WERI-Rb-1 (cell line): ENCODE measurements at regions not wholly inside any gene's neighbourhood (a gene's known extent, or its start where the extent isn't known, plus 50 kb on each side); places are given as distances from the start of the nearest gene placed in this dataset.

Experiments used
- DNase-seq: peaks from one replicate; pipeline ENCODE4 v3.0.0-alpha.2; 2020
- H3K27ac ChIP-seq: fragments of 250-450 bp; sonication (Bioruptor Pico); 2 replicates; pipeline ENCODE4 v1.5.1; 2020; ENCODE audit warnings: mild to moderate bottlenecking, moderate library complexity
- H3K27me3 ChIP-seq: fragments of 250-450 bp; sonication (Bioruptor Pico); 2 replicates; pipeline ENCODE4 v1.5.1; 2021; ENCODE audit warnings: mild to moderate bottlenecking, low read depth, moderate library complexity; ENCODE audit not compliant: insufficient read depth, severe bottlenecking
- H3K36me3 ChIP-seq: fragments of 250-450 bp; sonication (Bioruptor Pico); 2 replicates; pipeline ENCODE4 v1.5.1; 2020; ENCODE audit warnings: mild to moderate bottlenecking, moderate library complexity
- H3K4me3 ChIP-seq: 2 replicates; pipeline ENCODE4 v1.5.1; 2011; ENCODE audit warnings: low read depth, mild to moderate bottlenecking, control low read depth, low read length
- H3K9me3 ChIP-seq: fragments of 250-450 bp; sonication (Bioruptor Pico); 2 replicates; pipeline ENCODE4 v1.5.1; 2021; ENCODE audit warnings: mild to moderate bottlenecking, moderate library complexity; ENCODE audit not compliant: severe bottlenecking
- TF ChIP-seq, protein P1 (sequence below): IDR thresholded peaks from 2 replicates; pipeline ENCODE4 v1.5.1; 2011; ENCODE audit warnings: low read depth, mild to moderate bottlenecking, control low read depth, inconsistent platforms, low read length

DNA sequence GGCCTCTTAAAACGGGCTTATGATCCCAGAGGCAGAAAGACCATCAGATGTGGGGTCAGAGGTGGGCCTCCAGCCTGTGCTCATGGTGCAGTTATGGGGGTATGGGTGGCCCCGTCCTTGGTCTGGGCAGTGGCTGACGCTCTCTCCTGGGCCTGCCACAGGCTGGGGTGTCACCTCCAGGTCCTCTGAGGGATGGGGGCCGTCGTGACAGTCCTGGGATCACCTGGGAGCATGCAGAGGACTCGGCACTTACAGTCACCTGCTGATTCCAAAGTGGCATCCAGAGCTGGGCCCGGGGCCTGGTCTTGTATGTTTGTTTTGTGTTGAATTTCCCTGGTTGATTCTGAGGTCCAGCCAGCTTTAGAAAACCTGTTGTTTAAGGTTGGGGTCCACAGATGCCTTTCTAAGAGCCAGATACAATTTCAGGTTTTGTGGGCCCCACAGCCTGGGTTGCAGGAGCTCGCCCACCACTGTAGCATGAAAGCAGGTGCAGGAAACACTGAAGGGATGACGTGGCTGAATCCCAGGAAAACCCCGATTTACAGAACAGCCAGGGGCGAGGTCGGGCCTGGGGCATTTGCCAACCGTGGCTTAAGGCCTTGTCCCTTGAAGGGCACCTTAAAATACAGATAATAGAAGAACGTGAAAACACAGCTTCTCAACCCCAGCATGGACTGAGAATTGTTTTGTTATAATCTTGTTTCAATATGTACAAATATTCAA, 170.7 kb upstream of the PPP2R2D start:
- TF ChIP-seq, protein P1, sequence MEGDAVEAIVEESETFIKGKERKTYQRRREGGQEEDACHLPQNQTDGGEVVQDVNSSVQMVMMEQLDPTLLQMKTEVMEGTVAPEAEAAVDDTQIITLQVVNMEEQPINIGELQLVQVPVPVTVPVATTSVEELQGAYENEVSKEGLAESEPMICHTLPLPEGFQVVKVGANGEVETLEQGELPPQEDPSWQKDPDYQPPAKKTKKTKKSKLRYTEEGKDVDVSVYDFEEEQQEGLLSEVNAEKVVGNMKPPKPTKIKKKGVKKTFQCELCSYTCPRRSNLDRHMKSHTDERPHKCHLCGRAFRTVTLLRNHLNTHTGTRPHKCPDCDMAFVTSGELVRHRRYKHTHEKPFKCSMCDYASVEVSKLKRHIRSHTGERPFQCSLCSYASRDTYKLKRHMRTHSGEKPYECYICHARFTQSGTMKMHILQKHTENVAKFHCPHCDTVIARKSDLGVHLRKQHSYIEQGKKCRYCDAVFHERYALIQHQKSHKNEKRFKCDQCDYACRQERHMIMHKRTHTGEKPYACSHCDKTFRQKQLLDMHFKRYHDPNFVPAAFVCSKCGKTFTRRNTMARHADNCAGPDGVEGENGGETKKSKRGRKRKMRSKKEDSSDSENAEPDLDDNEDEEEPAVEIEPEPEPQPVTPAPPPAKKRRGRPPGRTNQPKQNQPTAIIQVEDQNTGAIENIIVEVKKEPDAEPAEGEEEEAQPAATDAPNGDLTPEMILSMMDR: no peak
- no peaks in the 10 kb centered on the region for H3K9me3 ChIP-seq
- no peak overlapping the region for H3K27ac ChIP-seq
- no peaks in the 10 kb centered on the region for H3K27me3 ChIP-seq
- H3K36me3 ChIP-seq: no peaks in the 10 kb centered on the region
- no peak for DNase-seq
- no peak overlapping the region for H3K4me3 ChIP-seq

- Histone ChIP-seq H3K27me3 (no peaks in the 10 kb centered on the region), H3K4me3 (no peak overlapping the region), H3K27ac (no peak overlapping the region), H3K9me3 (no peaks in the 10 kb centered on the region), H3K36me3 (no peaks in the 10 kb centered on the region)
- no peak for DNase-seq
- TF ChIP-seq, protein P1: no peak
Measured at GRCh38 chr10:131730771-131731497, 169.9 kb upstream of the PPP2R2D start.

DNA sequence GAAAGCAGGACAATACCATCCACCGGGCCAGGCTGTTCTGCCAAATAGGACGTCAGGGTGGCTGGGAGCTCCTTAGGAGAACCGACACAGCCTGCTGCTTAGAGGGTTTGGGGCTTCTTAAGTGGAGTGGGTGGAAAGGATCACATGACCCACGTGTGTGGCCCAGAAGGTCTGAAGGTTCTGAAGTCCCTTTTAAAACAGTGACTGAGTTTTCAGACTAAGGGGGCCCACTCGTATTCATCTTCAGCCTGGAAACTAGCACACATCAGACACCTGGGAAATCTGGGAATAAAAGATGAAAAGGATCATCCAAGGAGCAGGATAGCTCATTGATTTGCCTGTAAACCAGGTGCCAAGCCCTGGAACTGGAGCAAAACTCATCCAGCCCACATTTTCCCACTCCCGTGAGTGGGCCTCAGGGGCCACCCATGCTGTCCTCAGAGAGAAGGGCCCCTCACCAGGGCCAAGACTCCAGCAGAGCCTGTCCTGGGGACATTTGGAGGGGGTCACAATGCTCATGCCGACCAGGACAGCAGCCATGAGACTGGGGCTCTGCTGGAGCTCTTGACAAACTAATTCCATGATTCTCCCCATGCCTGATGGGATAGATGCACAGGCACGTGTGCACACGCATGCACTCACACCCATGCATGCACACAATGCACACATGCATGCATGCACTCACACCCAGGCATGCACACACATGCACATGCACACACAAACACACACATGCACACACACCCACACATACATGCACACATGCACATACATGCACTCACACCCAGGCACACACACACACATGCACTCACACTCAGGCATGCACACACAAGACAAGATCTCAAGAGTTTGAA, 168.8 kb upstream of the PPP2R2D start:
- TF ChIP-seq, protein P1: no peak
- Histone ChIP-seq H3K4me3 (no peak overlapping the region), H3K36me3 (no peaks in the 10 kb centered on the region), H3K27ac (no peak overlapping the region), H3K9me3 (no peaks in the 10 kb centered on the region), H3K27me3 (no peaks in the 10 kb centered on the region)
- DNase-seq: no peak

GRCh38 chr10:131732631-131733127, 168.1 kb upstream of the PPP2R2D start:
- no peaks in the 10 kb centered on the region for H3K27me3 ChIP-seq
- no peak overlapping the region for H3K4me3 ChIP-seq
- H3K27ac ChIP-seq: no peak overlapping the region
- H3K36me3 ChIP-seq: no peaks in the 10 kb centered on the region
- TF ChIP-seq, protein P1: no peak
- H3K9me3 ChIP-seq: no peaks in the 10 kb centered on the region
- no peak for DNase-seq

GRCh38 chr10:131733596-131733995, 167.2 kb upstream of the PPP2R2D start:
- Histone ChIP-seq H3K27ac (no peak overlapping the region), H3K9me3 (no peaks in the 10 kb centered on the region), H3K27me3 (no peaks in the 10 kb centered on the region), H3K4me3 (no peak overlapping the region), H3K36me3 (no peaks in the 10 kb centered on the region)
- TF ChIP-seq, protein P1: no peak
- no peak for DNase-seq
